ENCODE measurements at regions not wholly inside any gene's neighbourhood (a gene's known extent, or its start where the extent isn't known, plus 50 kb on each side); places are given as distances from the start of the nearest gene placed in this dataset.

DNA sequence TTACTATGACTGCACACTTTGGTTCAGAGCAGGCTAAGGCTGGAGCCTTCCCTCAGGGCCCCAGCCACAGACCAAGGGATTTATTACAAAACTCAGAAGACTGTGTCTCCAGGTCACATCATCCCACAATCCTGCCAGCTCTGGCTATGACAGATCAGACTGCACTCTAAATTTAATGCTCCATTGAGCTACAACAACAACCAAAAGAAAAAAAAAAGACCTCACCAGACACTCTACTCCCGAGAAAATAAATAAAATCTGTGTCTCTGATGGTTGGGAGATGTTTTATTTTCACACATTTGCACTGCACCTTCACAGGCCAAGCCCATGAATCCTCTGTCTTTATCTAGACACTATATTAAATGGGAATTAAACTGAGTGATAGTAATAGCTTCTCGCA, 50.8 kb upstream of the CTNNB1 start:
- DNase-seq (ENCODE audit: low spot score), result no peak

DNA sequence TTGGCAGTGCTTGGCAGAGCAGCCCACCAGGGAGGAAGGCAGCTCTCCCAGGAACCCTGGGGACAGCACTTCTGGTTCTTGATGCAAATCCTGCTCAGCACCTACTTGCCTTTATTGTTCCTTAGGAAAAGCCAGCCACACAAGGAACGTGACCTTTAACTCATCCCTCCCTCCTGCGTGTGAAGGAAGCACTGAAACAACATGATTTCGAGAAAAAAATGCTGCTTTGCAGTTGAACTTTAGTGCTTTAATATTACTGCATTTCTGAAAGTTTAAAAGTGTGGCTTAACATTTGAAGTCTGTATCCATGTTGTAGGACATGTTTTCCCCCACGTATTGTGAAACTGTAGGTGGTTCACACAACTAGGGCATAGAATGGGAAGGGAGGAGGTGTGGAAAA, 50.4 kb upstream of the CTNNB1 start:
- DNase-seq (ENCODE audit: low spot score), result no peak
